IMR-90 (cell line): ENCODE measurements at regions not wholly inside any gene's neighbourhood (a gene's known extent, or its start where the extent isn't known, plus 50 kb on each side); places are given as distances from the start of the nearest gene placed in this dataset.

Experiments used
- ATAC-seq: fragments of 200-7000 bp; cut with Tn5 transposase; 2 replicates; pipeline ENCODE4 v1.9.1; 2020; ENCODE audit warnings: low read depth, mild to moderate bottlenecking, moderate library complexity
- BruUV-seq: library from RNA; stranded (reverse); fragments of 400-500 nt; replicated peaks from 2 replicates; lab custom pipeline; 2021; lab: Mats Ljungman, UMichigan
- CTCF ChIA-PET: fragments of 300-600 bp; formaldehyde crosslinking; extraction: SDS; loops from one replicate; lab custom pipeline; 2021; ENCODE audit warnings: antibody characterized with exemption; lab: Yijun Ruan, JAX
- POLR2A ChIA-PET: fragments of 300-600 bp; sonication (Branson Sonifier 250); formaldehyde crosslinking; loops from one replicate; lab custom pipeline; 2022; ENCODE audit warnings: antibody characterized with exemption; ENCODE audit not compliant: unreplicated experiment; lab: Charles Lee
- DNase-seq: peaks from one replicate; pipeline ENCODE4 v3.0.0; 2013
- H2AFZ ChIP-seq: replicated peaks from 2 replicates; pipeline ENCODE3; 2013; ENCODE audit warnings: low read length, mild to moderate bottlenecking; ENCODE audit not compliant: poor library complexity
- H2AK5ac ChIP-seq: 2 replicates; pipeline ENCODE4 v1.6.1; 2013; ENCODE audit warnings: low read depth, low read length, inconsistent platforms
- H2AK9ac ChIP-seq: replicated peaks from 2 replicates; pipeline ENCODE3; 2013; ENCODE audit warnings: mild to moderate bottlenecking, low read depth, low read length, moderate library complexity; ENCODE audit not compliant: poor library complexity
- H2BK120ac ChIP-seq: 2 replicates; pipeline ENCODE4 v1.6.1; 2013; ENCODE audit warnings: low read depth, low read length, inconsistent platforms
- H2BK15ac ChIP-seq: 3 replicates; pipeline ENCODE4 v1.6.1; 2013; ENCODE audit warnings: low read depth, low read length, inconsistent platforms
- H2BK20ac ChIP-seq: 2 replicates; pipeline ENCODE4 v1.6.1; 2013; ENCODE audit warnings: low read depth, mild to moderate bottlenecking, inconsistent platforms, low read length, moderate library complexity
- H2BK5ac ChIP-seq: 2 replicates; pipeline ENCODE4 v1.6.1; 2013; ENCODE audit warnings: mild to moderate bottlenecking, low read depth, low read length, inconsistent platforms; ENCODE audit not compliant: poor library complexity, severe bottlenecking
- H3K14ac ChIP-seq: replicated peaks from 2 replicates; pipeline ENCODE4 v1.6.1; 2013; ENCODE audit warnings: low read depth, low read length, inconsistent platforms
- H3K18ac ChIP-seq: 2 replicates; pipeline ENCODE4 v1.6.1; 2013; ENCODE audit warnings: low read depth, low read length, control low read depth
- H3K23ac ChIP-seq: 2 replicates; pipeline ENCODE4 v1.6.1; 2013; ENCODE audit warnings: low read depth, low read length, inconsistent platforms
- H3K27ac ChIP-seq: 2 replicates; pipeline ENCODE4 v1.5.1; 2013; ENCODE audit warnings: mild to moderate bottlenecking, control low read depth, low read length; ENCODE audit not compliant: insufficient read depth
- H3K27me3 ChIP-seq: 2 replicates; pipeline ENCODE4 v1.6.1; 2013; ENCODE audit warnings: low read length; ENCODE audit not compliant: control insufficient read depth, insufficient read depth
- H3K36me3 ChIP-seq: 2 replicates; pipeline ENCODE4 v1.6.1; 2013; ENCODE audit warnings: low read length, mixed read lengths; ENCODE audit not compliant: control insufficient read depth, insufficient read depth
- H3K4ac ChIP-seq: 2 replicates; pipeline ENCODE4 v1.6.1; 2013; ENCODE audit warnings: low read depth, low read length, inconsistent platforms
- H3K4me1 ChIP-seq: 2 replicates; pipeline ENCODE4 v1.6.1; 2013; ENCODE audit warnings: low read length, mixed read lengths; ENCODE audit not compliant: control insufficient read depth, insufficient read depth
- H3K4me2 ChIP-seq: 2 replicates; pipeline ENCODE4 v1.6.1; 2013; ENCODE audit warnings: low read depth, mild to moderate bottlenecking, control low read depth, low read length, moderate library complexity
- H3K4me3 ChIP-seq: 2 replicates; pipeline ENCODE4 v1.5.1; 2013; ENCODE audit warnings: low read depth, mild to moderate bottlenecking, control low read depth, low read length, moderate library complexity; ENCODE audit not compliant: insufficient read depth
- H3K56ac ChIP-seq: 2 replicates; pipeline ENCODE4 v1.6.1; 2013; ENCODE audit warnings: low read length, inconsistent platforms; ENCODE audit not compliant: insufficient read depth; ENCODE audit errors: extremely low read depth
- H3K79me1 ChIP-seq, 2 experiments: 2 replicates each; pipeline ENCODE4 v1.6.1; 2013; ENCODE audit warnings: low read length in 2 of 2, inconsistent platforms in 1 of 2, low read depth in 1 of 2
- H3K9ac ChIP-seq: 2 replicates; pipeline ENCODE4 v1.6.1; 2013; ENCODE audit warnings: low read depth, low read length, control low read depth
- H3K9me1 ChIP-seq: 2 replicates; pipeline ENCODE4 v1.6.1; 2013; ENCODE audit warnings: low read length, inconsistent platforms; ENCODE audit not compliant: insufficient read depth
- H3K9me3 ChIP-seq: 2 replicates; pipeline ENCODE4 v1.6.1; 2013; ENCODE audit warnings: low read length; ENCODE audit not compliant: control insufficient read depth, insufficient read depth
- H4K20me1 ChIP-seq: 2 replicates; pipeline ENCODE4 v1.6.1; 2013; ENCODE audit warnings: low read length, inconsistent platforms; ENCODE audit not compliant: insufficient read depth
- H4K5ac ChIP-seq: 2 replicates; pipeline ENCODE4 v1.6.1; 2013; ENCODE audit warnings: mild to moderate bottlenecking, low read depth, low read length, control low read depth
- H4K8ac ChIP-seq, 2 experiments: 2 replicates each; pipeline ENCODE4 v1.6.1; 2013; ENCODE audit warnings: low read depth in 2 of 2, low read length in 2 of 2, control low read depth in 1 of 2, inconsistent platforms in 1 of 2
- H4K91ac ChIP-seq: 2 replicates; pipeline ENCODE4 v1.6.1; 2013; ENCODE audit warnings: low read depth, low read length, inconsistent platforms; ENCODE audit not compliant: insufficient read depth
- CHD1 ChIP-seq: IDR thresholded peaks from 2 replicates; pipeline ENCODE4 v1.6.1; 2012; ENCODE audit warnings: low read depth, low read length, improper control_type of control experiment
- USF2 ChIP-seq: fragments of 150-350 bp; IDR thresholded peaks from 2 replicates; pipeline ENCODE4 v1.6.1; 2017; ENCODE audit warnings: mild to moderate bottlenecking, antibody characterized with exemption, low read length, low read depth
- WGBS, 2 experiments: methylation state at CpG; one replicate each; pipeline versions ENCODE4 v1.1.5 to v1.1.7; 2013; ENCODE audit warnings: missing lambda C conversion rate in 2 of 2; ENCODE audit not compliant: insufficient read length in 1 of 2; ENCODE audit errors: extremely low coverage in 2 of 2; 5-methylcytosine and 5-hydroxymethylcytosine counted together
- dilution Hi-C: fragments of 300-500 bp; cut with HindIII; formaldehyde crosslinking; loops from one replicate; pipeline ENCODE4 v1.14.3; 2018; ENCODE audit warnings: low sequenced_read_pairs; ENCODE audit not compliant: unreplicated experiment
- in situ Hi-C: fragments of 300-500 bp; cut with MboI; formaldehyde crosslinking; loops from 3 replicates; pipeline ENCODE4 v1.14.3; 2019; ENCODE audit warnings: low sequenced_read_pairs, inconsistent platforms, mixed read lengths
- intact Hi-C: fragments of 100-400 bp; cut with micrococcal nuclease; formaldehyde crosslinking; loops from 2 replicates; pipeline ENCODE4 v1.10.0; 2022

GRCh38 chr17:34811561-34811960 is 149.7 kb downstream of the CCT6B start:
- CTCF ChIA-PET: no interaction called here
- Histone ChIP-seq H3K9me3 (no peaks in the 10 kb centered on the region), H3K9ac (no peak overlapping the region), H3K36me3 (no peaks in the 10 kb centered on the region), H2BK20ac (no peak overlapping the region), H3K27me3 (peaks cover under 1% of the 10 kb centered on the region; the same call in 1 of the 2 replicates), H3K9me1 (no peaks in the 10 kb centered on the region), H2AFZ (no peak overlapping the region), H4K20me1 (no peaks in the 10 kb centered on the region), H3K79me1 (no peaks in the 10 kb centered on the region), H4K91ac (no peak overlapping the region), H3K4ac (no peak overlapping the region), H3K56ac (no peak overlapping the region), H3K18ac (no peak overlapping the region), H2AK5ac (no peak overlapping the region), H3K23ac (no peak overlapping the region), H2BK5ac (no peak overlapping the region), H3K4me2 (no peak overlapping the region), H4K8ac (no peak overlapping the region), H2BK15ac (no peak overlapping the region), H3K4me1 (no peaks in the 10 kb centered on the region), H2BK120ac (no peak overlapping the region), H3K4me3 (no peak overlapping the region), H3K27ac (no peak overlapping the region), H2AK9ac (no peak overlapping the region), H4K5ac (no peak overlapping the region), H3K14ac (no peak overlapping the region)
- POLR2A ChIA-PET: no interaction called here
- DNase-seq (no peak), ATAC-seq (no peak)
- in situ Hi-C loops (no loop called here), intact Hi-C loops (no loop called here), dilution Hi-C loops (no loop called here)
- TF ChIP-seq USF2 (no peak), CHD1 (no peak)
- WGBS, 2 experiments: no CpG with 5 or more reads among the region's 5 CpGs
- BruUV-seq: no TSS peak
